ENCODE measurements at regions not wholly inside any gene's neighbourhood (a gene's known extent, or its start where the extent isn't known, plus 50 kb on each side); places are given as distances from the start of the nearest gene placed in this dataset.
"Not testable (repeated sequence)": the region's sequence is repeated elsewhere in the genome, so short reads cannot be mapped to it uniquely, and the experiment has no call there.

GRCh38 chr5:100232736-100233135 is 302.4 kb upstream of the FAM174A start:
- DNase-seq (ENCODE audit: low spot score): no peak

DNA sequence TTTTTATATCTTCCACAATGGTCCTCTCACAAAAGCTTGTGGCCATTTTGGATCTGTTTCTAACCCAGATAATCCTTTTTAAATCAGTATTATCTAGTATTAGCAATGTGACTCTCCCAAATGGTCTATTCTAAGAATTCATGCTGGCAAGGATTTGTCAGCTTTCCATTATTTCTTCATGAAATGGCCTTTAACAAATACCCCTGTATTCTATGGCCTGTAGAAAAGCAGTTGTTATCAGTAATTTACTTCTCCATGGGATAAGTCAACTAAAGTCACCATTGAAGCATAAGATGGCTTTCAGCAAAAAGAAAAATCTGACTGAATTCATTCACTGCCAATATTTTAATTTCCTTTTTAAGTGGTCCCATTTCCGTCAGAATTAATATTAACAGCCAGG is 346.4 kb upstream of the FAM174A start:
- DNase-seq (ENCODE audit: low spot score): no peak

- DNase-seq (ENCODE audit: low spot score): no peak
Measured at GRCh38 chr5:100188339-100188738, 346.8 kb upstream of the FAM174A start.

- DNase-seq (ENCODE audit: low spot score): no peak
Measured at GRCh38 chr5:100186181-100186580, 349.0 kb upstream of the FAM174A start.

- no peak for DNase-seq (ENCODE audit: low spot score)
Measured at GRCh38 chr5:100182402-100182801, 352.8 kb upstream of the FAM174A start.

- DNase-seq (ENCODE audit: low spot score): no peak
Measured at GRCh38 chr5:100175346-100175745, 359.8 kb upstream of the FAM174A start.

DNA sequence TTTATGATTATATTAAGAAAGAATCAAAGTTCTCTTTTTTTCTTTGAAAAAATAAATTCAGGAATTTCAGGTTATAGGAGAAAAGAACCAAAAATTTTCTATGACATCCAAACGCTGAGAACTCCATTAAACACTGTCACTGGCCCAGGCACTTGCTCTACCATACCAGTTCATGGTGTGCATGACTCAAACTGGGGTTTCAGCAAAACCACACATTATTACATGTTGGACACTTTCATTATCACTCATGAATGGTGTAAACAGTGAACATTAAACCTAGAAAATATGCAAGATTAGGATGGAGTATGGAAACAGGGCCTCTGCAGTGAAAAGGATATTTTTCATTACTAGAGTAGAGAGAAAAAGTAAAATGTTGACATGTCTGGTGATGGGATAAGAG is 369.9 kb upstream of the FAM174A start:
- DNase-seq (ENCODE audit: low spot score): no peak

GRCh38 chr5:100161868-100162267 is 373.3 kb upstream of the FAM174A start:
- DNase-seq (ENCODE audit: low spot score): no peak

- DNase-seq (ENCODE audit: low spot score): no peak
Measured at GRCh38 chr5:100157066-100157465, 378.1 kb upstream of the FAM174A start.

DNA sequence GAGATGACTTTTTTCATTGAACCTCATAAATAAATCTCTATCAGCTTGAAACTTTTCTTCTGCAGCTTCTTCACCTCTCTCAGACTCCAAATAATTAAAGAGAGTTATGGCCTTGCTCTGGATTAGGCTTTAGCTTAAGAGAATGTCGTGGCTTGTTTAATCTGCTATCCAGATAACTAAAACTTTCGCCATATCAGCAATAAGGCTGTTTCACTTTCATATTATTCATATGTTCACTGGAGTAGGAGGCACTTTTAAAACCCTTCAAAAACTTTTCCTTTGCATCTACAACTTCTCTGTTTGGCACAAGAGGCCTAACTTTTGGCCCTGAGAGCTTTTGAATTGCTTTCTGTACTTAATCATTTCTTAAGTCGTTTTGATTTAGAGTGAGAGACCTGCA is 386.9 kb upstream of the FAM174A start:
- no peak for DNase-seq (ENCODE audit: low spot score)

GRCh38 chr5:100142607-100143006 is 392.6 kb upstream of the FAM174A start:
- DNase-seq (ENCODE audit: low spot score): no peak

- no peak for DNase-seq (ENCODE audit: low spot score)
Measured at GRCh38 chr5:100131161-100131560, 404.0 kb upstream of the FAM174A start.

DNA sequence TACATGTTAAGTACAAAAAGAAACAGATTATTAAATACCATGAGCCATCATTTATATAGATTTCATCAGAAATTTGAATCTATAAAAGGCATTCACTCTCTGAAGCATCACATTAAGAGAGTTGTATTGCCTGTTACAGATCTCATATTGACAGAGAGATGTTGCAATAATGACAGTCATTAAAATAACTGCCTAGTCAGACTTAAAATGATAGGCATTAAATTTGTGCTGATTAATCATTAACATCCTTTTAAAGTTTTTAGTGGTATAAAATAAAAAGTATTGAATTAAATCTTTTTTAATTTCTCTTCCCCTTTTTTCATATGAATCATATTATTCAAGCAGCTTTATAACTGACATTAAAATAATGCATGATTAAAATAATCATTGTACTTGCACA is 404.9 kb upstream of the FAM174A start:
- no peak for DNase-seq (ENCODE audit: low spot score)

DNA sequence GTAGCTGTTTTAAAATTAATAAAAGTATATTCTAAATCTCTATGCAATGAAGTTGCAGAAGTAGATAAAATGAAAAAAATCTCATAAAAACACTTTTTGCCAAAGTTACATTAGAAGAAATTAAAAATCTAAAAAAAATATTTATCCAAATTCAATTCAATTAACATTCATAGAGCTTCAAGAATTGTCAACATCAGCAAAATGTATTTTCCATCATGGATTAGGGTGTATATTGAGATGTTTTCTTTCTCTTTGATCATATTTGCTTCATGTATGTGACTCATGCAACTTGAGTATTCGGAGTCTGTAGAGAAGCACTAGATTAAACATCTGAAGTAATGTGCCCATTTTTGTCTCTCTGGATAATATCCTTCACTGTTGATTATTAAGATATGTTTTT is 415.3 kb upstream of the FAM174A start:
- no peak for DNase-seq (ENCODE audit: low spot score)

DNA sequence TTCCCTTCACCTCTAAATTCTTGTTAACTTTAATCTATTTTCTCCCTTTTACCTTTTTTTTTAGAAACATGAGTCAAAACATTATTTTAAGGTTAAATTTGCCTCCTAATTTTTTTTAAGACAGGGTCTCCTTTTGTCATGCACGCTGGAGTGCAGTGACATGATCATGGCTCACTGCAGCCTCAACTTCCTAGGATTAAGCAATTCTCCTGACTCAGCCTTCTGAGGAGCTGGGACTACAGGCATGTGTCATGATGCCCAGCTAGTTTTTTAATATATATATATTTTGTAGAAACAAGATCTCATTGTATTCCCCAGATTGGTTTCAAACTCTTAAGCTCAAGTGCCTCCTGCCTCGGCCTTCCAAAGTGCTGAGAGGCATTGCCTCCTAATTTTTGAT is 424.7 kb upstream of the FAM174A start:
- no peak for DNase-seq (ENCODE audit: low spot score)

- DNase-seq (ENCODE audit: low spot score): no peak
Measured at GRCh38 chr5:100108883-100109282, 426.3 kb upstream of the FAM174A start.

DNA sequence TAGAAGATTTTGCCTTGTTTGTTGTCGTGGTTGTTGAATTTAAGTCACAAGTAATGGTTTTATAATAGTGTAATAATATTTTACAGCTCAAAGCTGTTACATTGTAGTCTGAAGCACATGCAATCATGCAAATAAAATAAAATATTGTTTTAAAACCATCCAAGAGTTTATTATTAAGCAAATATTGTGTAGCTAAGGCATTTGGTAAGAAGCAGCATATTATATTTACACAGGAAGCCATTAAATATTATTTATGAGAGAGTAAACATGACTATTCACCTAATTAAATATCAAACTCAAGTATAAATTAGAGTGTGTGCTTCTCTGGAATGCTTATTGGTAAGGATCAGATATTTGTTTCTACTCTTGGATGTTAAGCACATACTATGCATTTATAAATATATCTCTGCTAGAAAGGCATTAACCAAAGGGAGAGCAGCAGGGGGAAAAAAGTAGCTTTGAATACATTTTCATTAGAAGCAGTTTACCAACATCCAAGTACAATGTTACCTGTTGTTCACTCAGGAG is 431.5 kb upstream of the FAM174A start:
- DNase-seq (ENCODE audit: low spot score): not testable (repeated sequence)

- DNase-seq (ENCODE audit: low spot score): not testable (repeated sequence)
Measured at GRCh38 chr5:100101466-100101865, 433.7 kb upstream of the FAM174A start.

DNA sequence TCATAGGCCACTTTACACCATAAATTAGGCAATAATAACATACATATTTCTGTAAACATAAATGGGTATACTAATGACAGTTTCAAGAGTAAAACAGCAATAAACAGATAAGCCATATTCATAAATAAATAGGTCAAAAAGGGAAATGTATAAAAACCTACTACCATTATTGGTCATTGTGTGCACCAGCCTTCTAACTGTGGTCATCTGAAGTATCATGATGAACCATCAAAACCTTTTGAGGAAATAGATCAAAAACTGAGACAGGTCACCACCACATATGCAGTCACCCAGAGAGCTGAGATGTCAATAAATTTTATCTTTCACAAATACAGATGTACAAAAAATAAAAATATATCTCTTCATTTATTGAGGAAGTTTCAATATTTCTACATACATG is 438.8 kb upstream of the FAM174A start:
- DNase-seq (ENCODE audit: low spot score): not testable (repeated sequence)

- DNase-seq (ENCODE audit: low spot score): not testable (repeated sequence)
Measured at GRCh38 chr5:100080703-100081102, 454.5 kb upstream of the FAM174A start.

DNA sequence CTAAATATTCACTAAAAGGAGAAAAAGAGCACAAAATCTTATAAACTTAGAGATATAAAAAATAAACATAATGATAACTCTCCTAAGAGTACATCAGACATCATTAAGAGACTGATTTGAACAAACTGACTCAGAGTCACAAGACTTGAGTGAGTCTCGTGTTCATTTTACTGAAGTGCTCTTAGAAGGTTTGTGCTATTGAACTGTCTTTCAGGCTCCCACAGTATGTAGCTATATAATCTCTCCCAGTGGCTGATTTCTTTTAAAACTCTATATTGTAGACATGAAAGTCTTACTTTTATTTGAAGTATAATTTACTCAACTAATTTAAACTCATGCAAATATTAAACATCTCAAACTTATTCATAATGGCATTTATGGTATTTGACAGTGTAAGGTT is 456.0 kb upstream of the FAM174A start:
- DNase-seq (ENCODE audit: low spot score): not testable (repeated sequence)

- DNase-seq (ENCODE audit: low spot score): not testable (repeated sequence)
Measured at GRCh38 chr5:100066020-100066419, 469.2 kb upstream of the FAM174A start.

- no peak for DNase-seq (ENCODE audit: low spot score)
Measured at GRCh38 chr5:100043475-100043874, 491.7 kb upstream of the FAM174A start.

DNA sequence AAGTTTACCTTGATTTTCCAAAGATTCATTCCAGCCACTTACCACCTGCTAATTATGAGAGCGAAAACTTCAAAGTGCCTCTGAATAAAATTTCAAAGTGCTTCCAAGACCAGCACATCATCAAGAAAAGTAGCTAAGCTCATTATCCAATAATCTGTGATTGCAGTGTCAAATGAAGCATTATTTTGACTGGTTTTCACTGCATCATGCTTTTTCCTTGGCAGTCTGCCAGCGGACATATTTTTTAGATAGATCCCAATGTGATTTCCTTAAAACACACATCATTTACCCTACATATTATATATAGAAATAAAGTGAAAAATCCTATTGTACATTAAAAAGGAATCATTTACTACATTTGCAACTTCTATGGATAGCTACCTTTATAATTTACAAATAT is 508.6 kb upstream of the FAM174A start:
- DNase-seq (ENCODE audit: low spot score): no peak

DNA sequence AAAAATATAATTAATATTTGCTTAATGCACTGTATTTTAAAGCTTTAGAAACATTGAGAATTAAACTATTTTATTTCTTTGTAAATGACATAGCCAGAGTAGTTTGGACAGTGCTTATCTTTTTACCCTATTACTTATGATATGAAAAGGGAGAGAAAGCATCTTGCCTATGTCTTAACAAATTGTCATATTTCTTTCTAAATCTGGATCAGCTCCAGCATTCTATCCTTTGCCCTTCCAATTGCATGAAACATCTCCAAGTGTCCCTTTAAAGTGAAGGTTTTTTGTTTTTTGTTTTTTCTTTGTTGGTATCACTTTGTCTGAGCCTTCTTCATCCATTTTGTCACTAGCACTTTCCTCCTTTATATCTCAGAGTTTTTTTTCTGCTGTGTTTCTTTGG is 511.6 kb upstream of the FAM174A start:
- DNase-seq (ENCODE audit: low spot score): no peak

Measured in Ammon's horn (tissue), 1 donor.